ENCODE measurements at regions not wholly inside any gene's neighbourhood (a gene's known extent, or its start where the extent isn't known, plus 50 kb on each side); places are given as distances from the start of the nearest gene placed in this dataset.

GRCh38 chr4:187312299-187312698 lies 588.6 kb upstream of the FAT1 start:
- TF ChIP-seq CTCF (conservative IDR thresholded peaks at IDR 0.05; ENCODE audit: low read depth, low read length) (no peak), EZH2 (IDR thresholded peaks at IDR 0.05; ENCODE audit: borderline replicate concordance, low read depth, low read length, poor library complexity, severe bottlenecking) (no peak)

Measured in A673 (cell line).